Activated T-cell treated with anti-CD3 and anti-CD28 coated beads, Interleukin-2, amount 50 U/mL, for 1 hour (primary cell): ENCODE measurements at regions not wholly inside any gene's neighbourhood (a gene's known extent, or its start where the extent isn't known, plus 50 kb on each side); places are given as distances from the start of the nearest gene placed in this dataset.

Experiments
- DNase-seq: peaks from one replicate; pipeline ENCODE4 v3.0.0-alpha.2; 2020

DNA sequence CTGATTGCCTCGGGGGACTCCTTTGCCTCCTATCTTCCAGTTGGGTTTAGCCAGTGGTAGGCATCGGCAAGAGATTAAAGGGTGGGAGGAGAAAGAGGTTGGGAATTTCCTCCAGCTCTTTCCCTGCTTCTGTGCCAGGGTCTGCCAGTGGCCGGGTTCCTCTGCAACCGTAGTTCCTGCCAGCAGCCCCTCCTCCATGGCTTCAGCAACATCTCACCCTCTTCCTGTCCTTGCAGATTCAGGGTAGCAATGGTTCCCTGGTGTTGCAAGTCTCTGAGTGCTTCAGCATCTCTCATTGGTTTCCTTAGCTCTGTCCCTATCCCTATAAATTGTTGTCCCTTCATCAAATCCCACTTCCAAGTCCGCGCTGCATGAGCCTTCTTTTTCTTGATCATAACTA is 223.1 kb upstream of the JUN start:
- DNase-seq = no peak

GRCh38 chr1:59007429-59007819 is 223.6 kb upstream of the JUN start:
- no peak for DNase-seq

DNA sequence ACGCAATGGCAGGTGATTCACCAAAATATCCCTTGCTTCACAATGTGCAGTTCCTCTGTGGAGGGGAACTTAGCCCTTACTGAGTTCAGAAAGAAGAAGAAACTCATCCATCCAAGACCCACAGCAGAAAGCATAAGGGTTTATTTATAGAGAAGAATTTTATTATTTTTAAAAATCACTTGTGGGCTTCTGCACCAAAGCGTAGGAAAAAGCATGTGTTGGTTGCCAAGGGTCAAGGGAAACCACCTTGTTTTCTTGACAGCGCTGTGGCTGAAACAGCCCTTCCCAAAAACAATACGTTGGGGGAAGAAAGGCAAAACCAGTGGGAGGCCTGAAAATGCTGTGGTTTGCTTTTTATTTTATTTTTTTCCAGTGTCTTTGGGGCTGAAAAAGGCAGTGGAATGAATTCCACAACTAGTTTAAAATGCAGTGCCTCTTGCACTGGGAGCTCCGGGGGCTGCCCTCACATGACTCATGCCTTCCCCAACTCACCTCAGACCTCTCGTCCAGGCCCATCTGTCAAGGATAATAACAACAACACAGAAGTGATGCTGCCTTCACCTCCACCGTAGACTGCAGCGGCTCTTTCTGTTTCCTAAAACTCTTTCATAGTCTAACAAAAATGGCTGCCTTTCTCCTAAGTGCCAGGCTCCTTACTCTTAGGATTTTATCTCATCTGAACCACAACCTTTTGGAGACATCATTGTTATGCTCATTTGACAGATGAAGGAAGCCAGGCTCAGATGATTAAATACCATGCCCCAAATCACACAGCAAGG is 224.2 kb upstream of the JUN start:
- no peak for DNase-seq

- DNase-seq = no peak
Observed at GRCh38 chr1:59008599-59009347, 224.9 kb upstream of the JUN start.

GRCh38 chr1:59011663-59012062 is 227.8 kb upstream of the JUN start:
- no peak for DNase-seq

DNA sequence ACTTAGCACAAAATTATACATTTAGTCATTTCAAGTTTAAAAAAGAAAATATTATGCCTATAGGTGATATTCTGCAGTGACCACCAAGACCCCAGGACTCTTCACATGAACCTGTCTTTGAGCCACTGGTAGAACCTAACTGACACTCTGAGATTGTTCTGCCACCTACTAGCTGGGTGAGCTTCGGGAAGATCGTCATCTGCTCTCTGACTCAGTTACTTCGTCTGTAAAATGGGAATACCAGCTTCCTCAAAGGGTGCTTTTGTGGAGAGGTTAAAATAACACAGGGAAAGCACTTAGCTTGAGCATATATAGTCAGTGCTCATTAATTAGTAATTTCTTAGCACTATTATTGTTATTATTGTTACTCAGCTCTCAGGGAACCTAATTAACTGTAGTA is 228.5 kb upstream of the JUN start:
- DNase-seq = no peak

GRCh38 chr1:59013276-59013927 is 229.6 kb upstream of the JUN start:
- no peak for DNase-seq

GRCh38 chr1:59013928-59014279 is 230.1 kb upstream of the JUN start:
- no peak for DNase-seq

DNA sequence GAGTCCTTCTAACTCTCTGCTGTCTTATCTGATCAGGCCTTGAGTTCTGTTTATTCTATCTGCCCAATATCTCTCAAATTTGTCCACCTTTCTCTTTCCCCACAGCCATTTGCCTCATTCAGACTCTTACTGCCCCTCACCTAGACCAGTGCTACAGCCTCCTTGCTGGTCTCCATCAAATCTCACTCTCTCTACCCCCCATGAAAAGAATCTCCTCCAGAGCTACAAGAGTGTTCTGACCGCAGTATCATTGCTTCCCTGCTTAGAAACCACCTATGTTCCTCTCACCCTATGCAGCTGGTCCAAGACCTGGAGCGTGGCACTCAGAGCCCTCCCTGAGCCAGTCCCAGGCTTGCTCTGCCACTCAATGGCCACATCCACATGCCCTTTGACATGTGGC is 231.0 kb upstream of the JUN start:
- no peak for DNase-seq

GRCh38 chr1:59015708-59016107 is 231.9 kb upstream of the JUN start:
- no peak for DNase-seq

GRCh38 chr1:59016390-59016789 is 232.5 kb upstream of the JUN start:
- no peak for DNase-seq

GRCh38 chr1:59017501-59018231 is 233.8 kb upstream of the JUN start:
- DNase-seq = no peak

GRCh38 chr1:59018446-59018845 is 234.6 kb upstream of the JUN start:
- no peak for DNase-seq

DNA sequence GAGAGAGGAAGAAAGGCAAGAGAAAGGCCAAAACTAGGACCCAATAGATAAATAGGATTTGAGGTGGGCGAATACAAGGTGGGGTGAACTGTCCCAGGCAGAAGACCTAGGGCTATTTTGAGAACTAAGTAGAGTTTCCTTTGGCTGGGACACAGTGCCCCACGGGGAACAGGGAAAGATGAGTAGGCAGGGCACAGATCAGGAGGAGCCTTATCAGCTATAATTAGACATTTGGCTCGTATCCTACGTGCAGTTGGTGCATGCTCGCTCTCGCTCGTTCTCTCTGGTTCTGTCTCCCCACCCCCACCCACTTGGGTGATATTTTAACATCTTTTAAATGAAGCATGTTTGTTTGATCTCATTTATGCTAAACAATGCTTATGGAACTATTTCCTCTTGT is 235.0 kb upstream of the JUN start:
- no peak for DNase-seq

DNA sequence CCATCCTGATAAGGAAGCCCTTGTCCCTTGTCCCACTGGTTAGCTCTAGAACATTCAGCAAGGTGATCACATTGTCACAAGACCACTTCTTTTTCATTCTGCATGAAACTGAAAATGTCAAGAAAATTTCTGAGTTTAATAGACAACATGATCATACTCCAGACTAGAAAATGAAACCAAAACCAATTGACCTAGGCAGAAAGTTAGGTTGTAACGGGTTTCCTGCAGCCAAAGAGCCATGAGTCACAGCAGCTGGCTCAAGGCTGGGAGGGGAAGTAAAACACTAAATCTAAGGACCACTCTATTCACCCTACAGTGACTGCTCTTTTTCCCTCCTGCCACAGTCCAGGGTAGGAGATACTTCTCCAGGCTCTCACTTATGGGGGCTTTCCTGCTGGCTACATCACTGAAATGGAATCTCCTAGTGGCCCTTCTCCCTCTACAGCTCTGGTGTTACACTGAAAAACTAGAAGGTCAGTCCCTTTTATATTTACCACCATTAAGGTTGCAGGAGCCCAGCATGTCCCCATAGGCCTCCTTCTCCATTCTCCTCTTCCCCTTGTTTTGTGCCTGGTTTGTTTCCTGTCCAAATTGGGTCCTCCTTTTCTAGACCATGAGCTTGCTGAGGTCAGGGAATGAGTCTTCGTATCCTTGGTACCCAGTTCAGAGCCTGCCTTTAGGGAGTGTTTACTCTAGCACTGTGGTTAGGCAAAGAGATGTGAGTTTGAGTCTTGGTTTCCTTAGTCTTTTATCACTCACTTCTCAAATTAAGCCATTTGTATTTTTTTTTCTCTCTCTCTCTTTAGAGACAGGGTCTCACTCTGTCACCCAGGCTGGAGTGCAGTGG is 236.5 kb upstream of the JUN start:
- peak; percentile 33 for DNase-seq

DNA sequence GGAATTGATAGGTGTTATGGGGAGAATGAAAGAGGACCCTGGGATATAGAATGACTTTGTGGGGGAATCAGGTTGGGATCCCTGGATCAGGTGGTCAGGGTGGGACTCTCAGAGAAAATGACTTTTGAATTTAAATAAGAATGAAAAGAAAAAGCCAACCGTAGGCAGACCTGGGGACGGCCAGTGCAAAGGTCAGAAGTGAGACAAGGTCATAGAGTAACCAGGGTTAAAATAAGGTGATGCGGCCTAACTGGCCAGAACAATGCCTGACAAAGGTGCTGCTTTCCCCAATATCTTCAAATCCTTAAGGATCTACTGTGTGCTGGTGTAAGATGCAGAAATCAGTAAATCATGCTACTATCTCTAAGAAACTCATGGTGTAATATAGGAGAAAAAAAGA is 238.4 kb upstream of the JUN start:
- no peak for DNase-seq

GRCh38 chr1:59022799-59023198 is 239.0 kb upstream of the JUN start:
- DNase-seq = no peak

DNA sequence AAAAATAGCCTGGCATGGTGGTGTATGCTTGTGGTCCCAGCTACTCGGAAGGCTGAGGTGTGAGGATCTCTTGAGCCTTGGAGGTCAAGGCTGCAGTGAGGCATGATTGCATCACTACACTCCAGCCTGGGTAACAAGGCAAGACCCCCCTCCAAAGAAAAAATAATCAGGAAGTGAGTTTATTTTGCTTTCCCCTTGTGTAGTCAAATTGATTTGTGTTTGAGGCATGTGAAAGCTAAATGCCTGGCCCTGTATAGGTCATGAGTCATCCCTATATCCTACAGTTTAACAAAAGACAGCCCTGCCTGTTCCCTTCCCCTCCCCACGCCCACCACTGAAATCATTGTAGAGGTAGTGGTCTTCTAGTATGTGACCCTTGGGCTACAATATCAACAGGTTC is 241.4 kb upstream of the JUN start:
- no peak for DNase-seq

DNA sequence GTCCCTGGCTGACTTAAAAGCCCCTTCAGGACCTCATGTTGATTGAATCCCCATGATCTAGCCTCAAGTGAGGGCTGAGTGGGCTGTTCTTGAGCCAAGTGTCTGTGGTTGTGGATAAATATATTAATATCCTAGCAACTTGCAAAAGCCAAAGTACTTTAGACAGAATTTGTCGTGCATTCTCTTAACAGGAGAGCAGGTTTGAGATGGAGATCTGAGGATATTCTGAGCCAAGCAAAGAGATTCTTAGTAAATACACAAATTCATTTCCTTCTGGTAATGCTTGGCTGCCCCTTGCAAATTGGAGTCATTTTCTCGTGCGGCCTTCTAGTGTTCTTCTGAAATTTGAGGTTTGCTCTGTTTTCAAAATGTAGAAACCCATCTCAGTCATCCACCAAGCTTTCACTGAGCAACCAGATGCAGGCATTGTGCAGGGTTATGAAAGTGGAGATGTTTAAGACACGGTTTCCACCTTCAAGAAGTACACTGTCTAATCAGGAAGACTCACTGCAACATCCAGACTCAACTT is 242.1 kb upstream of the JUN start:
- no peak for DNase-seq

DNA sequence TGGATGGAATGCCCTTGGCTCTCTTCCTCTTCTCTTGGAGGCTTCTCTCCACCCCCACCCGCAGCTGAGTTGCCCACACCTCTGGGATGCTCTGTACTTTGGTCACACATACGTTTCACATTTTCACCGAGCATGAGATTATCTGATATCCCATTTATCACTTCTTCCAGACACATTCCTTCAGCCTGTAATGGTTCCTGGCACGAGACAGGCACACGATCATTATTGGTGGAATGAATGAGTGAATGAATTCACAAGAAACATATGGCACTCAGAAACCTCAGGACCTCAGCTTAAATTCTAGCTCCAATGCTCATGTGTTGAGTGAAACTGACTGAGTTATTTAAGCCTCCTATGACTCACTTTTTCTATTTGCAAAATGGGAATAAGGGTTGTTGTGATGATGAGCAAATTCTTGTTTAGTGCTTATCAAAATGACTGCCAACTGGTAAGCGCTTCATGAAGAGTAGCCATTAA is 242.7 kb upstream of the JUN start:
- no peak for DNase-seq

GRCh38 chr1:59027177-59027576 is 243.3 kb upstream of the JUN start:
- no peak for DNase-seq

- no peak for DNase-seq
Observed at GRCh38 chr1:59028048-59028447, 244.2 kb upstream of the JUN start.
